NT2/D1 (cell line): ENCODE measurements at regions not wholly inside any gene's neighbourhood (a gene's known extent, or its start where the extent isn't known, plus 50 kb on each side); places are given as distances from the start of the nearest gene placed in this dataset.

Experiments used
- SUZ12 ChIP-seq: IDR thresholded peaks from 2 replicates; pipeline ENCODE4 v1.6.1; 2011; ENCODE audit not compliant: insufficient read length, insufficient read depth; ENCODE audit errors: extremely low read depth
- YY1 ChIP-seq: IDR thresholded peaks from 2 replicates; pipeline ENCODE4 v1.6.1; 2011; ENCODE audit not compliant: insufficient read length, insufficient read depth

- TF ChIP-seq SUZ12: no peak
- TF ChIP-seq YY1: no peak
Observed at GRCh38 chr6:113416170-113416569, 441.0 kb upstream of the MARCKS start.
